Keratinocyte (primary cell): ENCODE measurements at regions not wholly inside any gene's neighbourhood (a gene's known extent, or its start where the extent isn't known, plus 50 kb on each side); places are given as distances from the start of the nearest gene placed in this dataset.

Source experiments
- DNase-seq: peaks from one replicate; pipeline ENCODE4 v3.0.0-alpha.2; 2011; ENCODE audit warnings: low read depth, missing footprints, low spot score
- FAIRE-seq: peaks from 2 replicates; lab custom pipeline; 2011; peaks lifted over from hg19 to GRCh38; lab: Jason Lieb, UNC
- H2AFZ ChIP-seq: 2 replicates; pipeline ENCODE4 v1.6.0; 2012; ENCODE audit warnings: low read length, control low read depth, inconsistent platforms; ENCODE audit not compliant: control insufficient read depth
- H3K27ac ChIP-seq: 2 replicates; pipeline ENCODE4 v1.5.1; 2011; ENCODE audit warnings: low read length; ENCODE audit not compliant: control insufficient read depth, insufficient read depth
- H3K27me3 ChIP-seq: 3 replicates; pipeline ENCODE4 v1.6.0; 2011; ENCODE audit warnings: low read length; ENCODE audit not compliant: control insufficient read depth, insufficient read depth; ENCODE audit errors: extremely low read depth
- H3K36me3 ChIP-seq, 2 experiments: 2 replicates in 1 of 2; 3 replicates in 1 of 2; pipeline ENCODE4 v1.5.1; 2011; ENCODE audit warnings: low read length in 2 of 2, mild to moderate bottlenecking in 1 of 2; ENCODE audit not compliant: control insufficient read depth in 2 of 2, insufficient read depth in 2 of 2; ENCODE audit errors: extremely low read depth in 1 of 2
- H3K4me1 ChIP-seq: 3 replicates; pipeline ENCODE4 v1.5.1; 2011; ENCODE audit warnings: low read length; ENCODE audit not compliant: control insufficient read depth, insufficient read depth; ENCODE audit errors: extremely low read depth
- H3K4me2 ChIP-seq: 3 replicates; pipeline ENCODE4 v1.6.0; 2011; ENCODE audit warnings: low read depth, low read length; ENCODE audit not compliant: control insufficient read depth, insufficient read depth; ENCODE audit errors: extremely low read depth
- H3K4me3 ChIP-seq, 3 experiments: fragments of 200-600 bp in 1 of 3; sonication (generic) in 1 of 3; 2 replicates in 2 of 3; 3 replicates in 1 of 3; pipeline ENCODE4 v1.5.1; 2011 to 2016; ENCODE audit warnings: low read length in 3 of 3, mild to moderate bottlenecking in 3 of 3, control low read depth in 2 of 3, inconsistent platforms in 1 of 3, low read depth in 1 of 3, mixed read lengths in 1 of 3, mixed run types in 1 of 3, moderate library complexity in 1 of 3; ENCODE audit not compliant: control insufficient read depth in 2 of 3, insufficient read depth in 2 of 3; ENCODE audit errors: extremely low read depth in 1 of 3
- H3K79me2 ChIP-seq: 2 replicates; pipeline ENCODE4 v1.6.0; 2012; ENCODE audit warnings: low read length; ENCODE audit not compliant: control insufficient read depth, insufficient read depth
- H3K9ac ChIP-seq: 3 replicates; pipeline ENCODE4 v1.6.0; 2011; ENCODE audit warnings: low read length; ENCODE audit not compliant: control insufficient read depth, insufficient read depth; ENCODE audit errors: extremely low read depth
- H3K9me1 ChIP-seq: 3 replicates; pipeline ENCODE4 v1.6.0; 2011; ENCODE audit warnings: low read length; ENCODE audit not compliant: control insufficient read depth, insufficient read depth; ENCODE audit errors: extremely low read depth
- H3K9me3 ChIP-seq: 2 replicates; pipeline ENCODE4 v1.5.1; 2012; ENCODE audit warnings: low read depth, low read length; ENCODE audit not compliant: control insufficient read depth
- H4K20me1 ChIP-seq: 3 replicates; pipeline ENCODE4 v1.6.0; 2011; ENCODE audit warnings: low read length; ENCODE audit not compliant: control insufficient read depth, insufficient read depth; ENCODE audit errors: extremely low read depth
- CTCF ChIP-seq, 3 experiments: IDR thresholded peaks in 1 of 3; conservative IDR thresholded peaks in 1 of 3; optimal IDR thresholded peaks in 1 of 3; 2 replicates in 2 of 3; 3 replicates in 1 of 3; pipeline versions ENCODE3 to v1.5.1; 2011; ENCODE audit warnings: low read length in 3 of 3, mild to moderate bottlenecking in 3 of 3, moderate library complexity in 2 of 3, control low read depth in 1 of 3, inconsistent platforms in 1 of 3; ENCODE audit not compliant: insufficient read depth in 2 of 3; ENCODE audit errors: extremely low read depth in 1 of 3
- EZH2 ChIP-seq: IDR thresholded peaks from one replicate; pipeline ENCODE4 v1.6.1; 2012; ENCODE audit warnings: inconsistent platforms, mild to moderate bottlenecking, low read length, moderate library complexity
- dilution Hi-C: fragments of 300-500 bp; cut with MboI; formaldehyde crosslinking; loops from one replicate; pipeline ENCODE4 v1.7.0; 2020; ENCODE audit warnings: low sequenced_read_pairs; ENCODE audit not compliant: extremely low pct_ligation_motif_present

DNA sequence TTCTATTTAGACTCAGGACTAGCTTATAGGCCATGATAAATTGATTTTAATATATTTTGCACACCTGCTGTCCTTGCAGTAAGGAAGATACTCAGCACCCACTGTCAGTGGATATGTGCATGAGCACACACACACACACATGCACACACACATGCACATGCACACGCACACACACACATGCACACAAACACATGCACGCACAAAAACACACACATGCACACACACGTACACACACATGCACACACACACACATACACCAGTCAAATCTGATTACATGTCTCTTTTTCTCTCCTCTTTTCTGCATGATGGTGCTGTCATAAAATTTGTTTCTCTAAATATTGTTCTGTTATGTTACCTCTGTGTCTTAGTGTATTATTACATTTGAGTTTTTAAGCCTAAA is 87.3 kb upstream of the OSTN start:
- no peaks in the 10 kb centered on the region for H3K79me2 ChIP-seq
- H2AFZ ChIP-seq = no peak overlapping the region
- H3K4me2 ChIP-seq = no peak overlapping the region
- TF ChIP-seq CTCF (optimal IDR thresholded peaks at IDR 0.05 in 1 of 3, IDR thresholded peaks at IDR 0.05 in 1 of 3, conservative IDR thresholded peaks at IDR 0.05 in 1 of 3; ENCODE audit: extremely low read depth in 1 of 3, insufficient read depth in 2 of 3, low read length in 3 of 3) = no peak
- no peak for TF ChIP-seq EZH2
- DNase-seq (no peak), FAIRE-seq (no peak)
- no peak overlapping the region for H3K27ac ChIP-seq
- no peaks in the 10 kb centered on the region for H3K4me1 ChIP-seq
- H3K9ac ChIP-seq = no peak overlapping the region
- no peaks in the 10 kb centered on the region for H3K27me3 ChIP-seq
- no peaks in the 10 kb centered on the region for H4K20me1 ChIP-seq
- H3K4me3 ChIP-seq = no peak overlapping the region
- no peaks in the 10 kb centered on the region for H3K9me3 ChIP-seq
- dilution Hi-C loops = no loop called here
- H3K9me1 ChIP-seq = no peaks in the 10 kb centered on the region
- no peaks in the 10 kb centered on the region for H3K36me3 ChIP-seq

- peaks cover 7% of the 10 kb centered on the region for H3K4me1 ChIP-seq
- TF ChIP-seq CTCF (optimal IDR thresholded peaks at IDR 0.05 in 1 of 3, IDR thresholded peaks at IDR 0.05 in 1 of 3, conservative IDR thresholded peaks at IDR 0.05 in 1 of 3; ENCODE audit: extremely low read depth in 1 of 3, insufficient read depth in 2 of 3, low read length in 3 of 3) (no peak), EZH2 (no peak)
- H3K79me2 ChIP-seq = no peaks in the 10 kb centered on the region
- no peaks in the 10 kb centered on the region for H3K9me1 ChIP-seq
- no peak overlapping the region for H2AFZ ChIP-seq
- H3K27ac ChIP-seq = no peak overlapping the region
- DNase-seq (no peak), FAIRE-seq (no peak)
- no peaks in the 10 kb centered on the region for H3K36me3 ChIP-seq
- H3K9me3 ChIP-seq = no peaks in the 10 kb centered on the region
- no peaks in the 10 kb centered on the region for H4K20me1 ChIP-seq
- no peak overlapping the region for H3K9ac ChIP-seq
- H3K4me3 ChIP-seq = no peak overlapping the region
- no peak overlapping the region for H3K4me2 ChIP-seq
- dilution Hi-C loops = no loop called here
- no peaks in the 10 kb centered on the region for H3K27me3 ChIP-seq
Measured at GRCh38 chr3:191105418-191105817, 93.6 kb upstream of the OSTN start.
